ENCODE measurements at regions not wholly inside any gene's neighbourhood (a gene's known extent, or its start where the extent isn't known, plus 50 kb on each side); places are given as distances from the start of the nearest gene placed in this dataset.

DNA sequence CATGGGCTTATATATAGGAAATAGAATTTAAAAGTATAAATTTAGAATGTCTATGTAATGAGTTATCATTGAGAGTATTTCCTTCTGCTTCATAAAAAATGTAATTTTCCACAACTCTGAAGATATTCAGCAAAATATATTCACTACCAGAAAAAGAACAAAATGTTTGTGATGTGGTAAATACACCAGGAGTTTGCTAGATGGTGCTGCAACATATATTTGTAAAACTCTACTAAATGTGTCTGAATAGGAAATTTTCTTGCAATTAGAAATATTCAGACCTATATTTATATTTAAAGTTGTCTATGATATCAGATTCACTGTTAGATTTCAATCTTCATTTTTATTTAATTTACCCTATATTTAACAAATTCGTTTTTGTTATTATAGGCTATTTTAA, 201.1 kb downstream of the PPP1R3A start:
- H3K4me3 ChIP-seq (ENCODE audit: low read depth, low read length): no peak overlapping the region
- no peaks in the 10 kb centered on the region for H3K4me1 ChIP-seq (ENCODE audit: insufficient read depth)
- no peak overlapping the region for H3K27ac ChIP-seq (ENCODE audit: low read depth)
- 82% methylated on average over 1 of the region's 1 CpG for WGBS
- no peak for DNase-seq (ENCODE audit: extremely low spot score)
- no peaks in the 10 kb centered on the region for H3K36me3 ChIP-seq (ENCODE audit: insufficient read depth)

DNA sequence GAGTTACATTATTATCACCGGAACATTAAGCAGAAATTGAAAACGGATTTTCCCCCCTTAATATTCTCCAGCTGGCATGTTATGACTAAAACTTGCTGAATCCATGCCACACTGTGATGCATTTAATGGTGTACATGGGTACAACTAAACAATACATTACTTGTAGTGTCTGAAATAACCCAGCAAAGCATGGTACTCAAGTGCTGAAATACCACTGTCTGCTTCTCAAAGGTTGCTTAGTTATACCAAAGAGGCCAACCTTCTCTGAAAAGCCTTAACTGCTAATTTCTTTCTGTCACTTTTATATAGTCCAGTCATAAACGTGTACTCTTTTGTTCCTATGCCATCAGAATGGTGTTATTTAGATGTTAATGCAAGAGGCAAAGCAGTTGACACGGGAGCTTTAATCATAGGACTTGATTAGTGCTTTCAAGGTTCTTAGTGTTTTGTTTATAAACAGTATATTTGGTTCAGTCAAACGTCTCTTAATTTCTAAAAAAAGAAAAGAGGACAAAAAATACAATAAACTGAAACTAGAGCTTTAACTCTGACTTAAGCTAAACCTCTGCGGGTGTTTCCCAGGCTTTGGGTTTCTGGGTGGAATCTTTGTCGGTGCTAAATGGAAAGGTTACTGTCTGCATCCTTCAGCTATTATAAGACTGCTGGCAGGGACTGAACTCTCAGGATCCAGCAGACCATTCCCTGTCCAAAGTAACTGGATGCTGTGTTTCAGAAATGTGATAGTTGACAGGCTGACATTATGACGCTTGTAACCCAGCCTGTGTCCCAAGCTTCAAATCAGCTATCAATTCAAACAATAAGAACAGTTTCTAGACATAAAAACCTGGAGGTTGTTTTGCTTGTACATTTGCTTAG, 202.6 kb downstream of the PPP1R3A start:
- Histone ChIP-seq H3K36me3 (ENCODE audit: insufficient read depth) (no peaks in the 10 kb centered on the region), H3K4me3 (ENCODE audit: low read depth, low read length) (no peak overlapping the region), H3K4me1 (ENCODE audit: insufficient read depth) (no peaks in the 10 kb centered on the region), H3K27ac (ENCODE audit: low read depth) (no peak overlapping the region)
- WGBS: 30% methylated on average over 8 of the region's 8 CpGs
- DNase-seq (ENCODE audit: extremely low spot score): no peak

GRCh38 chr7:113715262-113715661, 203.5 kb downstream of the PPP1R3A start:
- 68% methylated on average over 1 of the region's 1 CpG for WGBS
- Histone ChIP-seq H3K4me3 (ENCODE audit: low read depth, low read length) (no peak overlapping the region), H3K4me1 (ENCODE audit: insufficient read depth) (no peaks in the 10 kb centered on the region), H3K27ac (ENCODE audit: low read depth) (no peak overlapping the region), H3K36me3 (ENCODE audit: insufficient read depth) (no peaks in the 10 kb centered on the region)
- DNase-seq (ENCODE audit: extremely low spot score): no peak

GRCh38 chr7:113710310-113711096, 208.3 kb downstream of the PPP1R3A start:
- no peaks in the 10 kb centered on the region for H3K36me3 ChIP-seq (ENCODE audit: insufficient read depth)
- DNase-seq (ENCODE audit: extremely low spot score): no peak
- H3K4me1 ChIP-seq (ENCODE audit: insufficient read depth): no peaks in the 10 kb centered on the region
- 46% methylated on average over 4 of the region's 4 CpGs for WGBS
- H3K27ac ChIP-seq (ENCODE audit: low read depth): no peak overlapping the region
- H3K4me3 ChIP-seq (ENCODE audit: low read depth, low read length): no peak overlapping the region

DNA sequence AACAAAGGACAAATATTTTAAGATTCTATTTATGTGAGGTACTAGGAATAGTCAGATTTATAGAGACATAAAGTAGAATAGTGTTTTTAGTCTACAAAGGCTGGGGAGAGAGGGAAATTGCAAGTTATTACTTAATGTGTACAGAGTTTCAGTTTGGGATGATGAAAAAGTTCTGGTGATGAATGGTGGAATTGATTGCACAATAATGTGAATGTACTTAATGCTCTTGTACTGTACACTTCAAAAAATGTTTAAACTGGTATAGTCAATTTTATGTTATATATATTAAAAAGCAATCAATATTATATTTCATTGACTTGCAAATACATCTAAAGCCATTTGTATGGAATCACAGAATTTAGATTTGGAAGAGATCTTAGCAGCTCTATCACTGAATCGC, 213.4 kb downstream of the PPP1R3A start:
- WGBS: 95% methylated on average over 1 of the region's 1 CpG
- no peak overlapping the region for H3K27ac ChIP-seq (ENCODE audit: low read depth)
- H3K4me1 ChIP-seq (ENCODE audit: insufficient read depth): no peaks in the 10 kb centered on the region
- no peaks in the 10 kb centered on the region for H3K36me3 ChIP-seq (ENCODE audit: insufficient read depth)
- H3K4me3 ChIP-seq (ENCODE audit: low read depth, low read length): no peak overlapping the region
- DNase-seq (ENCODE audit: extremely low spot score): no peak

GRCh38 chr7:113698556-113699220, 220.1 kb downstream of the PPP1R3A start:
- no peak for DNase-seq (ENCODE audit: extremely low spot score)
- Histone ChIP-seq H3K27ac (ENCODE audit: low read depth) (no peak overlapping the region), H3K4me3 (ENCODE audit: low read depth, low read length) (no peak overlapping the region), H3K4me1 (ENCODE audit: insufficient read depth) (no peaks in the 10 kb centered on the region), H3K36me3 (ENCODE audit: insufficient read depth) (no peaks in the 10 kb centered on the region)
- WGBS: 46% methylated on average over 6 of the region's 6 CpGs

DNA sequence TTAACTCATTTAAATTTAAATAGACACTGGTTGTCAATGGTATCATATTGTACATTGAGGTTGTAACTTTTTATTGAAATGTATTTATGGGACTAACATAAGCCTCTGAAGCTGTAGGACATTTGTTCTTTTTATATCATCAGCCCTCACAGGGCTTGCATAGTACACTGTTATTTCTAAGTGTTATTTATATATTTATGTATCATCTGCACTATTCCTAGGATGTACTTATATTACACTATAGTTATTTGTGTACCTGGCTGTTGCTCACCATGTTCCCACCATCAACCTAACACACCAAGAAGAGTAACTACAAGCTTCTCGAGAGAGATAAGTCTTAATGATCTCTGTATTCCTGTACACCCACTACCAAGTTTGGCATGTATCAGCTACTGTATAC, 224.7 kb downstream of the PPP1R3A start:
- no peak for DNase-seq (ENCODE audit: extremely low spot score)
- WGBS: 94% methylated on average over 1 of the region's 1 CpG
- H3K36me3 ChIP-seq (ENCODE audit: insufficient read depth): no peaks in the 10 kb centered on the region
- H3K27ac ChIP-seq (ENCODE audit: low read depth): no peak overlapping the region
- H3K4me3 ChIP-seq (ENCODE audit: low read depth, low read length): no peak overlapping the region
- no peaks in the 10 kb centered on the region for H3K4me1 ChIP-seq (ENCODE audit: insufficient read depth)

- H3K4me1 ChIP-seq (ENCODE audit: insufficient read depth): no peaks in the 10 kb centered on the region
- H3K4me3 ChIP-seq (ENCODE audit: low read depth, low read length): no peak overlapping the region
- H3K36me3 ChIP-seq (ENCODE audit: insufficient read depth): no peaks in the 10 kb centered on the region
- no peak for DNase-seq (ENCODE audit: extremely low spot score)
- 90% methylated on average over 5 of the region's 5 CpGs for WGBS
- no peak overlapping the region for H3K27ac ChIP-seq (ENCODE audit: low read depth)
Observed at GRCh38 chr7:113684165-113684564, 234.6 kb downstream of the PPP1R3A start.

GRCh38 chr7:113677811-113678210, 241.0 kb downstream of the PPP1R3A start:
- H3K36me3 ChIP-seq (ENCODE audit: insufficient read depth): peaks cover 1% of the 10 kb centered on the region
- no peak overlapping the region for H3K4me3 ChIP-seq (ENCODE audit: low read depth, low read length)
- H3K4me1 ChIP-seq (ENCODE audit: insufficient read depth): no peaks in the 10 kb centered on the region
- 70% methylated on average over 3 of the region's 3 CpGs for WGBS
- H3K27ac ChIP-seq (ENCODE audit: low read depth): no peak overlapping the region
- no peak for DNase-seq (ENCODE audit: extremely low spot score)

- Histone ChIP-seq H3K4me3 (ENCODE audit: low read depth, low read length) (no peak overlapping the region), H3K27ac (ENCODE audit: low read depth) (no peak overlapping the region), H3K36me3 (ENCODE audit: insufficient read depth) (no peaks in the 10 kb centered on the region), H3K4me1 (ENCODE audit: insufficient read depth) (no peaks in the 10 kb centered on the region)
- no peak for DNase-seq (ENCODE audit: extremely low spot score)
- 95% methylated on average over 1 of the region's 1 CpG for WGBS
Observed at GRCh38 chr7:113664867-113665266, 253.9 kb downstream of the PPP1R3A start.

DNA sequence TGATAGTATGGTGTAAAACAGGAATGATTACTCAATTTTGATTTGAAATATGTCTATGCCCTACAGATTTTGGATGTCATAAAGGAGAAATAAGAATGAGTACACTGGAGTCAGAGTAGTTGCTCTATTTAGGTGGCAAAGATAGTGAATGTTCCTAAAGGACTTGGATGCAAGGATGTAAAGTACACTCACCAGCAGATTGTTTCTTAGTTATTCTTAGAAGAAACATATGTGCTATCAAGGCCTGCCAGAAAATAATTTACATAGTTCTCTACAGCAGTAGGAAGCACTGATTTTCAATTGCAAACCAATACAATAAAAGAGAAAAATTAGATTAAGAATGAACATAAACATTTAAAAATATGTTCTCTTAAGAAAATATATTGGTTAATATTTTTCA, 259.4 kb downstream of the PPP1R3A start:
- DNase-seq (ENCODE audit: extremely low spot score): no peak
- no peak overlapping the region for H3K4me3 ChIP-seq (ENCODE audit: low read depth, low read length)
- no peaks in the 10 kb centered on the region for H3K4me1 ChIP-seq (ENCODE audit: insufficient read depth)
- no peaks in the 10 kb centered on the region for H3K36me3 ChIP-seq (ENCODE audit: insufficient read depth)
- no peak overlapping the region for H3K27ac ChIP-seq (ENCODE audit: low read depth)

DNA sequence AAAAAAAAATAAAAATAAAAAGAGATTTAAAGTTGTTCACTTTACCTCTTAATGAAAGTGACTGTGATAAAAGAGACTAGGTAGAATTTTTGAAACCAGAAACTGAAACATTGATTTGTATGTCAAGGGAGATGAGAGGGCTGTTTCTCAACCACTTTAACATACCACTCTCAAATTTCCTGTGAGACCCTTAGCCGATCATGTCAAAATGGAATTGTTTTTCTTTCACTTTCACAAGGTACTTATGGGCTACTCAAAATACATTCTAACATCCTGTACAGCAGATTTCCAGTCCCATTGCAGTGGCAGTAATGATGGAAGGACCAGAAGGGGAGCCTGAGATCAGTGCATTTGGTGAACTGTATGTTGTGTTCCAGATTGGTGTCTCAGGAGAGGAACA, 261.2 kb downstream of the PPP1R3A start:
- no peak overlapping the region for H3K27ac ChIP-seq (ENCODE audit: low read depth)
- no peaks in the 10 kb centered on the region for H3K36me3 ChIP-seq (ENCODE audit: insufficient read depth)
- 49% methylated on average over 1 of the region's 1 CpG for WGBS

GRCh38 chr7:113652501-113652900, 266.3 kb downstream of the PPP1R3A start:
- DNase-seq (ENCODE audit: extremely low spot score): no peak
- Histone ChIP-seq H3K4me1 (ENCODE audit: insufficient read depth) (no peaks in the 10 kb centered on the region), H3K27ac (ENCODE audit: low read depth) (no peak overlapping the region), H3K4me3 (ENCODE audit: low read depth, low read length) (no peak overlapping the region), H3K36me3 (ENCODE audit: insufficient read depth) (no peaks in the 10 kb centered on the region)
- WGBS: 92% methylated on average over 1 of the region's 1 CpG

More for the DNA sequence above, 261.2 kb downstream of the PPP1R3A start:
- no peak for DNase-seq (ENCODE audit: extremely low spot score)
- H3K4me3 ChIP-seq (ENCODE audit: low read depth, low read length): no peak overlapping the region
- no peaks in the 10 kb centered on the region for H3K4me1 ChIP-seq (ENCODE audit: insufficient read depth)

GRCh38 chr7:113649556-113649955, 269.3 kb downstream of the PPP1R3A start:
- DNase-seq (ENCODE audit: extremely low spot score): no peak

More at GRCh38 chr7:113649556-113649955, 269.3 kb downstream of the PPP1R3A start:
- no peaks in the 10 kb centered on the region for H3K36me3 ChIP-seq (ENCODE audit: insufficient read depth)
- WGBS: 79% methylated on average over 1 of the region's 1 CpG
- H3K4me3 ChIP-seq (ENCODE audit: low read depth, low read length): no peak overlapping the region
- H3K4me1 ChIP-seq (ENCODE audit: insufficient read depth): no peaks in the 10 kb centered on the region
- H3K27ac ChIP-seq (ENCODE audit: low read depth): no peak overlapping the region

Measured in urinary bladder (tissue), 3 donors.